Tibial nerve (tissue), 4 donors: ENCODE measurements at regions not wholly inside any gene's neighbourhood (a gene's known extent, or its start where the extent isn't known, plus 50 kb on each side); places are given as distances from the start of the nearest gene placed in this dataset.

Source experiments
- DNase-seq, 2 donors: peaks; one replicate each; pipeline ENCODE4 v3.0.0-alpha.2; 2019; ENCODE audit warnings: low spot score in 2 of 2
- H3K27ac ChIP-seq, 4 donors: fragments of 200-600 bp; sonication (generic) in 3 of 4; one replicate each; pipeline ENCODE4 v1.5.1; 2017 to 2019; ENCODE audit warnings: mild to moderate bottlenecking in 1 of 4
- H3K27me3 ChIP-seq, 2 donors: fragments of 200-600 bp; sonication (generic) in 1 of 2; one replicate each; pipeline versions ENCODE4 v1.5.1 to v1.6.0; 2017 to 2019
- H3K36me3 ChIP-seq, 3 donors: fragments of 200-600 bp; sonication (generic); one replicate each; pipeline ENCODE4 v1.5.1; 2018 to 2019
- H3K4me1 ChIP-seq, 4 donors: fragments of 200-600 bp; sonication (generic) in 3 of 4; one replicate each; pipeline ENCODE4 v1.5.1; 2017 to 2019
- H3K4me3 ChIP-seq, 4 donors: fragments of 200-600 bp; sonication (generic) in 3 of 4; one replicate each; pipeline ENCODE4 v1.5.1; 2017 to 2019; ENCODE audit warnings: mild to moderate bottlenecking in 1 of 4, moderate library complexity in 1 of 4
- H3K9me3 ChIP-seq, 4 donors: fragments of 200-600 bp; sonication (generic) in 3 of 4; one replicate each; pipeline ENCODE4 v1.5.1; 2017 to 2019
- EP300 ChIP-seq, 2 donors: sonication (generic); formaldehyde crosslinking; IDR thresholded peaks; one replicate each; pipeline ENCODE4 v1.6.1; 2017; ENCODE audit warnings: antibody characterized with exemption in 2 of 2, mild to moderate bottlenecking in 1 of 2
- POLR2A ChIP-seq, 2 donors: fragments of 450-650 bp; IDR thresholded peaks; one replicate each; pipeline ENCODE4 v1.6.1; 2017; ENCODE audit warnings: antibody characterized with exemption in 2 of 2, mild to moderate bottlenecking in 2 of 2, moderate library complexity in 2 of 2
- WGBS, 2 donors: methylation state at CpG; one replicate each; pipeline ENCODE4 v1.1.5; 2018; 5-methylcytosine and 5-hydroxymethylcytosine counted together
- TF ChIP-seq, protein P1 (sequence below), 5 experiments: fragments of 200-600 bp in 3 of 5; fragments of 450-650 bp in 2 of 5; sonication (generic) in 3 of 5; IDR thresholded peaks; one replicate each; pipeline ENCODE4 v1.5.1; 2016 to 2019; ENCODE audit warnings: antibody characterized with exemption in 5 of 5, mild to moderate bottlenecking in 3 of 5, moderate library complexity in 2 of 5

DNA sequence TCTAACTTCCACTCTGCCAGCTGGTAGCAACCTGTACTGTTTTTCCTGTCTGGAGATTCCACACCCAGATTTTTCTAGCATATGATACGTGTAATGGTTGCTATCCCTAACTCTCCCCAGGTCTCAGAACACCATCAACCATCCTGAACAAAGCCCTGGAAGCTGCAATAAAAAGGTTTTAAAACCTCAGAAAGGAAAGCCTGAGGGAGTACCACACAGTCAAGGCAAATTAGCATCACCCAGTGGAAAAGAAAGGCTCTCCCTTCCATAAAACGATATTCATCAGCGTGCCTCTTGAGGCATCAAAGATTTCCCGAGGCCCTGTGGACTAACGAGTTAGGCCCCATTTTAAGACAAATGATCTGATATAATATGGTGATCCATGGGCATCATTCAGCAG lies 421.0 kb downstream of the ADGRL2 start:
- Histone ChIP-seq H3K36me3 (no peaks in the 10 kb centered on the region), H3K4me3 (no peak overlapping the region), H3K27ac (no peak overlapping the region), H3K9me3 (no peaks in the 10 kb centered on the region), H3K27me3 (no peaks in the 10 kb centered on the region), H3K4me1 (peaks cover 0 to 21% (median 8%) of the 10 kb centered on the region in 4 donors)
- 85 to 92% methylated on average over 5 of the region's 5 CpGs for WGBS, 2 donors
- no peak for DNase-seq
- TF ChIP-seq EP300 (IDR thresholded peaks at IDR 0.05) (no peak), POLR2A (IDR thresholded peaks at IDR 0.05) (no peak)
- TF ChIP-seq, protein P1, sequence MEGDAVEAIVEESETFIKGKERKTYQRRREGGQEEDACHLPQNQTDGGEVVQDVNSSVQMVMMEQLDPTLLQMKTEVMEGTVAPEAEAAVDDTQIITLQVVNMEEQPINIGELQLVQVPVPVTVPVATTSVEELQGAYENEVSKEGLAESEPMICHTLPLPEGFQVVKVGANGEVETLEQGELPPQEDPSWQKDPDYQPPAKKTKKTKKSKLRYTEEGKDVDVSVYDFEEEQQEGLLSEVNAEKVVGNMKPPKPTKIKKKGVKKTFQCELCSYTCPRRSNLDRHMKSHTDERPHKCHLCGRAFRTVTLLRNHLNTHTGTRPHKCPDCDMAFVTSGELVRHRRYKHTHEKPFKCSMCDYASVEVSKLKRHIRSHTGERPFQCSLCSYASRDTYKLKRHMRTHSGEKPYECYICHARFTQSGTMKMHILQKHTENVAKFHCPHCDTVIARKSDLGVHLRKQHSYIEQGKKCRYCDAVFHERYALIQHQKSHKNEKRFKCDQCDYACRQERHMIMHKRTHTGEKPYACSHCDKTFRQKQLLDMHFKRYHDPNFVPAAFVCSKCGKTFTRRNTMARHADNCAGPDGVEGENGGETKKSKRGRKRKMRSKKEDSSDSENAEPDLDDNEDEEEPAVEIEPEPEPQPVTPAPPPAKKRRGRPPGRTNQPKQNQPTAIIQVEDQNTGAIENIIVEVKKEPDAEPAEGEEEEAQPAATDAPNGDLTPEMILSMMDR (IDR thresholded peaks at IDR 0.05) = no peak

DNA sequence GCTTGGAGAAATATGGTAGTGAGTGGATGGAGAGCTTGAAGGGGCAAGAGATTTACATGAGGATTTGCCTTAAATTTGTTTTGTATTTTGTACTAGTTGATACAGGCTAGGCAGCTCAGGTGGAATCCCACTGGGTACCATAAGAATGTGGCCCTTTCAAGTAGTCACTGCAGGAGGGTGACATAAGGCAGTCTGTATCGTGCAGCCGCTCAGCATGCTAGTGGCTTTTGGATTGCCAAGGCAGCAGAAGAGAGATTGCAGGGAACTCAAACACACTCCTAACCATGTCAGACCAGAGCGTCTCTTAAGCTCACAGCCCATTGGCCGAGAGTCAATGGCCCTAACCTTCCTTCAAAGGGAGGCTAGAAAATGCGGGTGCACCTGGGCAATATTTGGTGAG lies 420.0 kb downstream of the ADGRL2 start:
- TF ChIP-seq, protein P1 (IDR thresholded peaks at IDR 0.05) = no peak
- H3K27me3 ChIP-seq = no peaks in the 10 kb centered on the region
- no peak for DNase-seq
- peaks cover 0 to 11% (median 1%) of the 10 kb centered on the region in 4 donors for H3K4me1 ChIP-seq
- no peak overlapping the region for H3K4me3 ChIP-seq
- 86 to 95% methylated on average over 5 of the region's 5 CpGs for WGBS, 2 donors
- H3K9me3 ChIP-seq = no peaks in the 10 kb centered on the region
- H3K36me3 ChIP-seq = no peaks in the 10 kb centered on the region
- H3K27ac ChIP-seq = no peak overlapping the region

DNA sequence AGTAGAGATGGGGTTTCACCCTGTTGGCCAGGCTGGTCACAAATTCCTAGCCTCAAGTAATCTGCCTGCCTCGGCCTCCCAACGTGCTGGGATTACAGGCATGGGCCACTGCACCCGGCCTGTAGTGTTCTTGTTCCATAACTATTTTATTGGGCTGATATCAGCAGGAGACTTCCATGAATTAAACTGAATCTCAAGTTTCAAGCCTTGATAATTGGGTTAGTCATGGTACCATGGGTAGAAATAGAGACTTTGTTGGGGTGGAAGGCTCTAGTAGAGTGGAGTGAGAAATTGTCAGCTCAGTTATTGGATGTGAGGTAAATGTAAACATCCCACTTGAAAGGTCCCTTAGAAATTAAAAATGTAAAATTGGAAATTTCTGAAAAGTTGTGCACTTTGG lies 419.1 kb downstream of the ADGRL2 start:
- no peaks in the 10 kb centered on the region for H3K36me3 ChIP-seq
- no peaks in the 10 kb centered on the region for H3K27me3 ChIP-seq
- WGBS, 2 donors = 91 to 95% methylated on average over 3 of the region's 3 CpGs
- no peaks in the 10 kb centered on the region for H3K9me3 ChIP-seq
- H3K4me3 ChIP-seq = no peak overlapping the region
- no peak overlapping the region for H3K27ac ChIP-seq
- DNase-seq = no peak
- H3K4me1 ChIP-seq = peaks cover 0 to 2% (median 0%) of the 10 kb centered on the region in 4 donors
- TF ChIP-seq, protein P1 (IDR thresholded peaks at IDR 0.05) = no peak
- no peak for TF ChIP-seq EP300 (IDR thresholded peaks at IDR 0.05)
- no peak for TF ChIP-seq POLR2A (IDR thresholded peaks at IDR 0.05)

DNA sequence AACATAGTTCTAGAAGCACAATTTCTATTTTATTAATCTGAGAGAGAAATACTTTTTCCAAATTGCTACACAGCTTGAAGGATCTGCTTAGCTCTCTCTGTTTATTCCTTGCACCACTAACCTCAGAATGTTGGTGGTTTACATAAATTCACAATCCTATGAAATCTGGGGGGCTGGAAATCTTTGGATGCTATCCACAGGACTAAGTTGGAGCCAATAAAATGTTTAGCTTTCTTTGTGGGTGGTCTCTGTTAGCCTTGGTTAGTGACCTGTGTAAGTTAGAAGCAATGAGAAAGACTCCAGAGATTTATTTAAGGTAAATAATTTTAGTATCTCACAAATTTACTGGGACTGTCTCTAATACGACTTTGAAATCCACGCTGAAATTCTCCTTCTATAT lies 418.1 kb downstream of the ADGRL2 start:
- Histone ChIP-seq H3K27ac (no peak overlapping the region), H3K4me1 (no peaks in the 10 kb centered on the region), H3K36me3 (no peaks in the 10 kb centered on the region), H3K4me3 (no peak overlapping the region), H3K27me3 (no peaks in the 10 kb centered on the region), H3K9me3 (no peaks in the 10 kb centered on the region)
- DNase-seq = no peak
- 75 to 81% methylated on average over 2 of the region's 2 CpGs for WGBS, 2 donors
- TF ChIP-seq, protein P1 (IDR thresholded peaks at IDR 0.05) = no peak
- TF ChIP-seq EP300 (IDR thresholded peaks at IDR 0.05) = no peak
- no peak for TF ChIP-seq POLR2A (IDR thresholded peaks at IDR 0.05)

DNA sequence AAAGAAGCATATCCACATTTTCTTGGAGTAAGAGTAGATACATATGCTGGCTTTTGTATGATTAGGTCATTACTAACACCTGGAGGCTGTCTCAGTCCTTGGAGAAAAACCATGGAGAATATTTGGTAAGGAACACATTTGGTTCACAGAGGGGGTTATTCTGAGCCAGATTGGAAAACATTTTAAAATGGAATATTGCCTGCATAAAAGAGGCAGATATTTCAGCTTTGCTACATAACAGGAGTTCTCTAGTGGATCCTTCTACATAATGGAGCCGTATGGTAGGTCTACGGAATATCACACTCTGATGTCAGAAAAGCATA lies 415.1 kb downstream of the ADGRL2 start:
- Histone ChIP-seq H3K4me3 (no peak overlapping the region), H3K9me3 (no peaks in the 10 kb centered on the region), H3K27me3 (no peaks in the 10 kb centered on the region), H3K27ac (no peak overlapping the region), H3K4me1 (no peaks in the 10 kb centered on the region), H3K36me3 (no peaks in the 10 kb centered on the region)
- no peak for TF ChIP-seq EP300 (IDR thresholded peaks at IDR 0.05)
- no peak for TF ChIP-seq POLR2A (IDR thresholded peaks at IDR 0.05)
- TF ChIP-seq, protein P1 (IDR thresholded peaks at IDR 0.05) = no peak
- 94 to 95% methylated on average over 2 of the region's 2 CpGs for WGBS, 2 donors
- DNase-seq = no peak
